Esophagus squamous epithelium (tissue), 4 donors: ENCODE measurements at regions not wholly inside any gene's neighbourhood (a gene's known extent, or its start where the extent isn't known, plus 50 kb on each side); places are given as distances from the start of the nearest gene placed in this dataset.

ENCODE experiments used
- POLR2A ChIP-seq, 4 donors: fragments of 450-650 bp; IDR thresholded peaks; one replicate each; pipeline ENCODE4 v1.6.1; 2017; ENCODE audit warnings: antibody characterized with exemption in 4 of 4, mild to moderate bottlenecking in 4 of 4, moderate library complexity in 3 of 4
- TF ChIP-seq, protein P1 (sequence below), 6 experiments: fragments of 450-650 bp in 4 of 6; fragments of 200-600 bp in 2 of 6; sonication (generic) in 2 of 6; IDR thresholded peaks; one replicate each; pipeline ENCODE4 v1.5.1; 2016 to 2019; ENCODE audit warnings: antibody characterized with exemption in 6 of 6, mild to moderate bottlenecking in 4 of 6, moderate library complexity in 4 of 6

DNA sequence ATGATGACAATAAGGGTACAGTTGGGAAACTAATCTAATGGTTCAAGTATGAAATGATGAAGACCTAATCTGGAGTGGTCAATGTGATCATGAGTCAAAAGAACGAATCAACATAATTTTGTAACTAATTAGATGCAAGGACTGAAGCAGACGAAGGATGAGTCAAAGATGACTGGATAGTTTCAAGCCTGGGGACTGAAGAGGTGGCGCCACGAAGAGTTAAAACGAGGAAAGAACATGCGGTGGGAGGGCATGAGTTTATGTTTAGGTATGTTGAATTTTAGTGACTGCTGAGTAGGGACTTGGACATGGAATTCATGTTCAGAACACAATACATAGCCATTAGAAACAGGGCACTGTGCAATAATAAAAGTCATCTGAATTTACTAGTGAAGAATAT lies 221.5 kb upstream of the FAM241A start:
- TF ChIP-seq, protein P1, sequence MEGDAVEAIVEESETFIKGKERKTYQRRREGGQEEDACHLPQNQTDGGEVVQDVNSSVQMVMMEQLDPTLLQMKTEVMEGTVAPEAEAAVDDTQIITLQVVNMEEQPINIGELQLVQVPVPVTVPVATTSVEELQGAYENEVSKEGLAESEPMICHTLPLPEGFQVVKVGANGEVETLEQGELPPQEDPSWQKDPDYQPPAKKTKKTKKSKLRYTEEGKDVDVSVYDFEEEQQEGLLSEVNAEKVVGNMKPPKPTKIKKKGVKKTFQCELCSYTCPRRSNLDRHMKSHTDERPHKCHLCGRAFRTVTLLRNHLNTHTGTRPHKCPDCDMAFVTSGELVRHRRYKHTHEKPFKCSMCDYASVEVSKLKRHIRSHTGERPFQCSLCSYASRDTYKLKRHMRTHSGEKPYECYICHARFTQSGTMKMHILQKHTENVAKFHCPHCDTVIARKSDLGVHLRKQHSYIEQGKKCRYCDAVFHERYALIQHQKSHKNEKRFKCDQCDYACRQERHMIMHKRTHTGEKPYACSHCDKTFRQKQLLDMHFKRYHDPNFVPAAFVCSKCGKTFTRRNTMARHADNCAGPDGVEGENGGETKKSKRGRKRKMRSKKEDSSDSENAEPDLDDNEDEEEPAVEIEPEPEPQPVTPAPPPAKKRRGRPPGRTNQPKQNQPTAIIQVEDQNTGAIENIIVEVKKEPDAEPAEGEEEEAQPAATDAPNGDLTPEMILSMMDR (IDR thresholded peaks at IDR 0.05): no peak
- TF ChIP-seq POLR2A (IDR thresholded peaks at IDR 0.05): no peak
